ENCODE measurements at regions not wholly inside any gene's neighbourhood (a gene's known extent, or its start where the extent isn't known, plus 50 kb on each side); places are given as distances from the start of the nearest gene placed in this dataset.

DNA sequence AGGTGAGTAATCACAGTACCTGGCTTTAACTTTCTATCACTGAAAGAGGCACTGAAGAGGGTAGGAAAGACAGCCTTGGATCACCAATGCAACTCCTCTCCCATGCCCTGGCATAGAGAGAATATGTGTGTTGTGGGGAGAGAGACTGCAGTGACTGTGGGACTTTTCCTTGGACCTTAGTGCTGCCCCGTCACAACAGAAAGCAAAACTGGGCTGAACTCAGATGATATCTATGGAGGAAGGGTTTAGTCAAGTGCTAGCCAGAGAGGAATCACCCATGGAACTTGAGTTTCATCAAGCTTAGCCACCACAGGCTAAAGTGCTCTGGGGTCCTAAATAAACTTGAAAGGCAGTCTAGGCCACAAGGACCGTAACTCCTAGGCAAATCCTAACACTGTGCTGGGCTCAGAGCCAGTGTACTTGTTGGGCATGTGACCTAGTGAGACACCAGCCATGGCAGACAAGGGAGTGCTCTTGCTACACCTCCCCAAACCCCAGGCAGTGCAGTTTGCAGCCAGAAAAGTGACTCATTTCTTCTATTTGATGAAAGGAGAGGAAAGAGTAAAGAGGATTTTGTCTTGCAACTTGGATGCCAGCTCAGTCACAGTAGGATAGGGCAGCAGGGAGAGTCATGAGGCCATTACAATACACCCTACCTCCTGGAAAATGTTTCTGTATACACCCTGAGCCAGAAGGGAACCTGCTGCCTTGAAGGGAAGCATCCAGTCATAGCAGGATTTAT, 105.8 kb upstream of the SPOPL start:
- H3K4me3 ChIP-seq (ENCODE audit: low read depth, low read length), result no peak overlapping the region
- in situ Hi-C loops (cut with HindIII; ENCODE audit: low sequenced_read_pairs), result no loop called here
- TF ChIP-seq, protein P1, sequence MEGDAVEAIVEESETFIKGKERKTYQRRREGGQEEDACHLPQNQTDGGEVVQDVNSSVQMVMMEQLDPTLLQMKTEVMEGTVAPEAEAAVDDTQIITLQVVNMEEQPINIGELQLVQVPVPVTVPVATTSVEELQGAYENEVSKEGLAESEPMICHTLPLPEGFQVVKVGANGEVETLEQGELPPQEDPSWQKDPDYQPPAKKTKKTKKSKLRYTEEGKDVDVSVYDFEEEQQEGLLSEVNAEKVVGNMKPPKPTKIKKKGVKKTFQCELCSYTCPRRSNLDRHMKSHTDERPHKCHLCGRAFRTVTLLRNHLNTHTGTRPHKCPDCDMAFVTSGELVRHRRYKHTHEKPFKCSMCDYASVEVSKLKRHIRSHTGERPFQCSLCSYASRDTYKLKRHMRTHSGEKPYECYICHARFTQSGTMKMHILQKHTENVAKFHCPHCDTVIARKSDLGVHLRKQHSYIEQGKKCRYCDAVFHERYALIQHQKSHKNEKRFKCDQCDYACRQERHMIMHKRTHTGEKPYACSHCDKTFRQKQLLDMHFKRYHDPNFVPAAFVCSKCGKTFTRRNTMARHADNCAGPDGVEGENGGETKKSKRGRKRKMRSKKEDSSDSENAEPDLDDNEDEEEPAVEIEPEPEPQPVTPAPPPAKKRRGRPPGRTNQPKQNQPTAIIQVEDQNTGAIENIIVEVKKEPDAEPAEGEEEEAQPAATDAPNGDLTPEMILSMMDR (IDR thresholded peaks at IDR 0.05; ENCODE audit: low read depth, low read length, missing control alignments), result no peak
- DNase-seq (ENCODE audit: low read depth), result peak; percentile 24

DNA sequence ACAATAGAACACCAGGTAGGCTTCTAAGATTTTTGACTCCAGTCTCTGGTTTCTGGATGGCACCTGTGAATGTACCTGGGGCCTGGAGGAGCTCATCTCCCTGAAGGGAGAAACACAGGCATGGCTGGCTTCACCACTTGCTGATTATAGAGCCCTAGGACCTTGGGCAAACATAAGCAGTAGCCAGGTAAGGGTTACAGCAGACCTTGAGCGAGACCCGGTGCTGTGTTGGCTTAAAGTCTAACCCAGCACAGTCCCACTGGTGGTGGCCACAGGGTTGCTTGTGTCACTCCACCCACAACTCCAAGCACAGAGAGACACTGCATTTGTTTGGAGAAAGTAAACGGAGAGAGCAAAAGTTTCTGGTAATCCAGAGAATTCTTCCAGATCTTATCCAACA, 104.7 kb upstream of the SPOPL start:
- TF ChIP-seq, protein P1 (IDR thresholded peaks at IDR 0.05; ENCODE audit: low read depth, low read length, missing control alignments), result no peak
- H3K4me3 ChIP-seq (ENCODE audit: low read depth, low read length), result no peak overlapping the region
- no peak for DNase-seq (ENCODE audit: low read depth)
- in situ Hi-C loops (cut with HindIII; ENCODE audit: low sequenced_read_pairs), result no loop called here

DNA sequence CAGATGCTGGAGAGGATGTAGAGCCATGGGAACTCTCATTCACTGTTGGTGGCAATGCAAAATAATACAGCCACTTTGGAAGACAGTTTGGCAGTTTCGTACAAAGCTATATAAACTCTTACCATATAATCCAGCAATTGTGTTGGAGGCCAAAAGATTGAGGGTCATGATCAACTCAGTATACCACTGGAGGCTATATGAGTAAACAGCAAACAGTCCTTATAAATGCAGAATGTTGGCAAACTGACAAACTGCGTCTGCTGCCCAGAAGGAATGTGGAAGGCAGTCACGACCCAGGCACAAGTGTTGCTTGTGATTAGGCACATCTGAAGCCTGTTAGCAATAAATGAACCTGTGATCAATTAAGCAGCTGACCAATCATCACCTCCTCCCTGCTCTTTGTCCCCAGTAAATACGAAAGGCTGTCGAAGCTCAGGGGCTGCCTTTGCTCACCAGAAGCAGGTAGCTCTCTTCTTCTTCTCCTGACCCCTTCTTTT, 98.1 kb upstream of the SPOPL start:
- no peak overlapping the region for H3K4me3 ChIP-seq (ENCODE audit: low read depth, low read length)
- no peak for DNase-seq (ENCODE audit: low read depth)
- in situ Hi-C loops (cut with HindIII; ENCODE audit: low sequenced_read_pairs), result no loop called here
- TF ChIP-seq, protein P1 (IDR thresholded peaks at IDR 0.05; ENCODE audit: low read depth, low read length, missing control alignments), result no peak

DNA sequence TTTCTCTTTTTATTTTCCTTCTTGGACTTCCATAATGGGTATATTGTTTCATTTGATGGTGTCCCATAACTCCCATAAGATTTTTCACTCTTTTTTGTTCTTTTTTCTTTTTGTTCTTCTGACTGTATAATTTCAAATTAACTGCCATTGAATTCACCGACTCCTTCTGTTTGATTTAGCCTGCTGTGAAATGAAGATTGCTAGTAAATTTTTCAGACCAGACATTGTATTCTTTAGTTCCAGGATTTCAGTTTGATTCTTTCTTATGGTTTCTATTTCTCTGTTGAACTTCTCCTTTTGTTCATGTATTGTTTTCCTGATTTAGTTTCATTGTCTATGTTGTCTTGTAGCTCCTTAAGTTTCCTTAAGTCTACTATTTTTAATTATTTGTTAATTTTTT, 87.6 kb upstream of the SPOPL start:
- in situ Hi-C loops (cut with HindIII; ENCODE audit: low sequenced_read_pairs), result no loop called here
- no peak for DNase-seq (ENCODE audit: low read depth)
- no peak overlapping the region for H3K4me3 ChIP-seq (ENCODE audit: low read depth, low read length)
- TF ChIP-seq, protein P1 (IDR thresholded peaks at IDR 0.05; ENCODE audit: low read depth, low read length, missing control alignments), result no peak

DNA sequence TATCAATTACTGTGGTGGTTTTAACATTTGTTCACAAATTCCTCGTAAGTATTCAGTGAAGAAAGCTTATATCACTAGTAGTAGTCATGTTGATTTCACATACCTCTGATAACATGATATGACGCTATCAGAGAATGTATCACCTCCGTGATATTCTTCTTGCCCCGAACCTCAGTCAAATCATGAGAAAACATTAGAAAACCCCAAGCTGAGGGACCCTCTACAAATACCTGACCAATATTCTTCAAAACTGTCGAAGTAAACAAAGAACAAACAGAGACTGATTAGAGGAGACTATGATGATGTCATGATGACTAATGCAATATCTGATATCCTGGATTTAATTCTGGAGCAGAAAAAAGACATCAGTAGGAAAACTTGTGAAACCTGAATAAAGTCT, 85.6 kb upstream of the SPOPL start:
- TF ChIP-seq, protein P1 (IDR thresholded peaks at IDR 0.05; ENCODE audit: low read depth, low read length, missing control alignments), result no peak
- in situ Hi-C loops (cut with HindIII; ENCODE audit: low sequenced_read_pairs), result no loop called here
- no peak overlapping the region for H3K4me3 ChIP-seq (ENCODE audit: low read depth, low read length)
- no peak for DNase-seq (ENCODE audit: low read depth)

DNA sequence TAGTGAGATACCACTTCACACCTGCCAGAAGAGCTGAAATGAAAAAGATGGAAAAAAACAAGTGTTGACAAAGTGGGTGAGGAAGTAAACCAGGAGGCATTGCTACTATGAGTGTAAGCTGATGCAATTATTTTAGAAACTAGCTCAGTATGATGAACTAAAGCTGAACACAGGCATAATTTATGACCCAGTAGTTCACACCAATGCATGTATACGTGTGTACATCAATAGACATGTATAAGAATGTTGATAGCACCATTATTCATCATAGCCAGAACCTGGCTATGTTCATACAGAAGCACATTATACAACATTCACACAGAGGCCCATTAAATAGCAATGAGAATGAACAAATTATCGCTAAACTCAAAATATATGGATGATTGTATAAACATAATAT, 83.1 kb upstream of the SPOPL start:
- no peak for DNase-seq (ENCODE audit: low read depth)
- no peak overlapping the region for H3K4me3 ChIP-seq (ENCODE audit: low read depth, low read length)
- in situ Hi-C loops (cut with HindIII; ENCODE audit: low sequenced_read_pairs), result no loop called here
- TF ChIP-seq, protein P1 (IDR thresholded peaks at IDR 0.05; ENCODE audit: low read depth, low read length, missing control alignments), result no peak

Measured in astrocyte of the cerebellum (primary cell).